Sciatic nerve (tissue), 2 donors: ENCODE measurements at regions not wholly inside any gene's neighbourhood (a gene's known extent, or its start where the extent isn't known, plus 50 kb on each side); places are given as distances from the start of the nearest gene placed in this dataset.

ENCODE experiments used
- ATAC-seq: fragments of 200-7000 bp; cut with Tn5 transposase; one replicate; pipeline ENCODE4 v1.9.1; 2020; ENCODE audit warnings: mild to moderate bottlenecking, moderate library complexity
- DNase-seq: peaks from one replicate; pipeline ENCODE4 v3.0.0-alpha.2; 2020; ENCODE audit warnings: low spot score
- intact Hi-C: fragments of 100-400 bp; cut with DNase I; formaldehyde crosslinking; loops from one replicate; pipeline ENCODE4 v1.14.2; 2022
- donor health status: DM: no; HTN: no; CAD: no.
- donor health status: DM: no; HTN: no; CAD: no.

- no peak for DNase-seq
- ATAC-seq: no peak
- intact Hi-C loops: no loop called here
These were observed 358.8 kb upstream of the MEOX2 start for GRCh38 chr7:16045296-16045695.

GRCh38 chr7:16044645-16045044 is 358.2 kb upstream of the MEOX2 start:
- intact Hi-C loops: no loop called here
- DNase-seq: no peak
- ATAC-seq: peak; percentile 50

GRCh38 chr7:16040346-16040745 is 353.9 kb upstream of the MEOX2 start:
- ATAC-seq (no peak), DNase-seq (no peak)
- intact Hi-C loops: no loop called here

GRCh38 chr7:16038906-16039305 is 352.4 kb upstream of the MEOX2 start:
- intact Hi-C loops: no loop called here
- DNase-seq: no peak

DNA sequence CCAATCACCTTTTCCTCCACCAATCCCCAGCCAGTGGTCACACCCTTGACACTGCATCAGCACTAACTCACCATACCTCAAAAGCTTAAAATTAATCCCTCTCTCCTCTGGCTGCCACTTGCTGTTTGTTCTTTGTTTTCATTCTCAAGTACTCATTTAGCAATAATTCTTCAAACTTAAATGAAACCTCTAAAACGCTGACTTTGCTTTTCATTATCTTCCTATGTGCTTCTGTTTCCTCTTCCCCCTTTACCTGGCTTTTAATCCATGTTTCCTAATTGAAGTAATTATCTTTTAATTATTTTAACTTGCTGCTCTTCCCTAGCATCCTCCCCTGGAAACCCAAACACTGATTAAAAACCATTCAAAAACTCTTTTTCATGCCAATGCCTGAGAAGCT is 348.9 kb upstream of the MEOX2 start:
- no peak for DNase-seq
- intact Hi-C loops: no loop called here
- ATAC-seq: no peak

More at GRCh38 chr7:16038906-16039305, 352.4 kb upstream of the MEOX2 start:
- ATAC-seq: no peak

DNA sequence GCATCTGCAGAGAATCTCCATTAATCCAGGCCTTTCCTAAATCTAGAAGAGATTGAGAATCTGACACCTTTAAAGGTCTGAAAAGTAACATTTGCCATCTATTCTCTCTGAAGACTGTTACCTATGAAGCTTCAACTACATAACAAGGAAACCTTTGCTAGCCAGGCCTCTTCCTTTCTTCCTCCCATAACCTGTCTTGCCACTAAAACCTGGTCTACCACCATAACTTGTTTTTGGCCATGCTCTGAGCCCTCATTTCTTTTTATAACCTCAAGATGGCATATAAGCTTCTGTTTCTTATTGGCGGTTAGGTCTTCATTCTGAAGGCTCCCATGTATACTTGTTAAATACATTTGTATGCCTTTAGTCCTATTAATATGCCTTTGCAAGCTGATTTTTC is 348.4 kb upstream of the MEOX2 start:
- no peak for DNase-seq
- ATAC-seq: no peak
- intact Hi-C loops: no loop called here

- DNase-seq: no peak
- no peak for ATAC-seq
- intact Hi-C loops: no loop called here
These were observed 347.9 kb upstream of the MEOX2 start for GRCh38 chr7:16034353-16034752.

- intact Hi-C loops: no loop called here
- no peak for ATAC-seq
- no peak for DNase-seq
These were observed 346.8 kb upstream of the MEOX2 start for GRCh38 chr7:16033233-16033632.

DNA sequence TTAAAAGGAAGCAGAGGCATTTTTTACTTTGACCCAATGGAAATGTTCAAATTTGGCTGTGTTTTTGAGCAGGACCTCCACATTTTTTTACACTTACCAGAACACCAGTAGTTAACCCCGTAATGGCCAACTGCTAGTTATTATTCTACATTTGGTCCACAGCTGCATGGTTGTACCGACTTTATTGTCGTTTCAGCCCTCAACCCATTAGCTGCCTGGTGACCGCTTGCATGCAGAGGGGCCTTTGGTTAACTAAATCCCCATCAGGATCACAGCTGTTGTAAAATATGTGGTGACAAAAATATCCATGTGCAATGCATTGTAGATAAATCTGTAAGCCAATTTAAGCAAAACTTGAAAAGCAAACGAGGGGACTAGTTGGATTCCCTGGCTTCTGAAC is 342.2 kb upstream of the MEOX2 start:
- intact Hi-C loops: no loop called here
- ATAC-seq (no peak), DNase-seq (no peak)

GRCh38 chr7:16028103-16028502 is 341.6 kb upstream of the MEOX2 start:
- ATAC-seq: peak; percentile 45

GRCh38 chr7:16027396-16027795 is 340.9 kb upstream of the MEOX2 start:
- no peak for DNase-seq
- ATAC-seq: peak; percentile 37
- intact Hi-C loops: no loop called here

More at GRCh38 chr7:16028103-16028502, 341.6 kb upstream of the MEOX2 start:
- no peak for DNase-seq
- intact Hi-C loops: no loop called here

DNA sequence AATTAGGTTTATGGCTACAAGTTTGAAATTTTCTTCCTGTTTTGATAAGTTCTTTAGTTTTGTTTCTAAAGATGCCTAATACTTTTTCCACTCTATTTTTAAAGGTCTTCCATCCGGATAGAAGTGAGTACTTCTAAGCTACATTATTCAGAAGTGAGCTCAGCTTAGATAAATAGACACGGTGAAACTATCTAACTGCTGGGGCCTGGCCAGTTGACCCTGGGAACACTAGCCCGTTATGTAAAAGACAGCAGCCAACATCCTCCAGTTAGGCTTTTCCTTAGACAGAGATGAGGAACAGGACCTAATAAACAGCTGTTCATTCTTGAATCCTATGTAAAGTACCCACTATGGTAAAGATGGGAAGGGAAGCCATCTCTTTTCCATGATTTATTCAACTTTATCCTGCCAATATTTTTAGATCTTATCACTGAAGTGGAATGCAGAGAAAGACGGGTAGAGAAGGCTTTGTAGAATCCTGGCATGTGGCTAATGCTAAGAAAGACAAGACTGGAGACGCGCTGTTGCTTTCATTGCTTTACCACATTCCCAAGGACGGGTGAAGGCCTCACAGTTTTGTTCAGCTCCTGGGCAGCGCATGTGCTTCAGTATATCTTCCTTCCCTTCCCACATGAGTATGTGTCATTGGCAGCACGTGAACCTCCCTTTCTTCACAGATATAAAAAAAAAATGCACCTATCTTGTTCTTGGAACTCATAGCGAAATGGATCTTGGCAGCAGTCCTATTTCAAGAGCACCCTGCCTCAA is 340.0 kb upstream of the MEOX2 start:
- ATAC-seq (peak; percentile 88), DNase-seq (no peak)
- intact Hi-C loops: no loop called here

DNA sequence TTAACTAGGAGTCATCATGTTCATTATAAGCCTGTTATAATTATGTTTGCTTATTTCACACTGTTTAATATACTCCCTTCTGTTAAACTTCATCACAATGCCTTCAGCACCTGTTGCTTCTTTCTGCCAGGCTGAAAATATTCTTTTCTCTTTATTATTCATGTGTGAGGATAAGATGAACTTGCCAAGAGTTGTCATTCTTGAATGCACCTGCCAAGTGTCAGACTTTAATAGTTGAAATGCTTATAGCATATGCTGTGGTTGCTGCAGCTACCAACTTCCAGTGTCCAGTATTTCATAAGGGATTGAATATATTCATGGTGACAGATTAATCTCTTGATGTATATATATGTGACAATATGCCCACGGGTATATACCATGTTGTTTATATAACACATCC is 339.2 kb upstream of the MEOX2 start:
- ATAC-seq (no peak), DNase-seq (no peak)
- intact Hi-C loops: no loop called here

DNA sequence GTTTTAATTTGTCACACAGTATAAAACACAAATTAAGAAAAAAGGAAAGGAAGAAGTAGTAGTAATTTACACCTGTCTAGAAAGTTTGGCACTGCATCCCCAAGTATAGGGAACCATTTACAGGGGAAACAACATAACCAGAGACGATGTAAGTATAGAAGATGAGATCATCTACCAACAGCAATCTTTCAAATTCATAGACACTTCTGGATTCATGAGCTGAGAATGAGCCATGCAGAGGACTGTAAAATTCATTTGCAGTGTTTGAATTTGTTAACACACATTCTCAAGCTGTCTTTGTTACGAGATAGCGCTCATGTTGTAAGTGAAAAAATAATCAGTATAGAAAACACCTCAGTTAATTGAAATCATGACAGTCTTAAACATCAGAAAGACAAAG is 337.0 kb upstream of the MEOX2 start:
- ATAC-seq (no peak), DNase-seq (no peak)
- intact Hi-C loops: no loop called here

DNA sequence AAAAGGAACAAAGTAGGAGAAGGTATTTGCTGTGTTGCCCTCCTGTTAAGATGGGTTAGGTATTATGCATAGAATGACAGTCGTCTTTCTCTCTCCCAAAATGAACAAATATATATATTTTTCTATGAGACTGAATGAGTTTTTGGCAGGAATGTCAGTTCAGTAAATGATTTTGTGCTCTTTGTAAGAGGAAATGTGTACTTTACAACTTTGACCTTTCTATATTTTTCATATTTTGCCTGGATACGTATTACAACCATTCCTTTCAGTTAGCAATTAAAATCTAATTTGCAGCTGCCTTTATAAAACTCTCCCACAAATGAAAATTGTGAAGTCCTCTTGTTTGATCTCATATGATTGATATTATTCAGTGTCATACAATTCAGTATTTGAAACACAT is 336.6 kb upstream of the MEOX2 start:
- intact Hi-C loops: no loop called here
- DNase-seq (no peak), ATAC-seq (no peak)

DNA sequence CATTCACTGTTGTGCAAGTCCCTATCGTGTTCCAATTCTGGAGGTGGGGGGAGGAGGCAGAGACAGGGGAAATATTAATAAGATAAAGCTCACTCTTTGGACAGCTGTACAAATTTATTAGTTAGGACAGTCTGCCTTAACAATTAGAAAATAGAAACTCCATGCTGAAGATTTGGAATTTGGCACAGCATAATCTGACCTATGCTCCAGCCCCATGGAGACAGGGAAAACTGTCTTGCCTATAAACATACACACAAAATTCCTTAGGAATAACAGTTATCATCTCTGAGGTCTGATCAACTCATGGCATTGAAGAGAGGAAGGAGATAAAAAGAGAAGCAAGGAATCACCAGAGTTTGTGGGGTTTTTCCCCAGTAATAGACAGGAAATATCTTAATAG is 335.4 kb upstream of the MEOX2 start:
- no peak for DNase-seq
- intact Hi-C loops: no loop called here
- no peak for ATAC-seq

GRCh38 chr7:16015981-16016380 is 329.5 kb upstream of the MEOX2 start:
- DNase-seq (no peak), ATAC-seq (no peak)
- intact Hi-C loops: no loop called here

GRCh38 chr7:16014031-16014430 is 327.5 kb upstream of the MEOX2 start:
- no peak for DNase-seq
- no peak for ATAC-seq
- intact Hi-C loops: no loop called here

DNA sequence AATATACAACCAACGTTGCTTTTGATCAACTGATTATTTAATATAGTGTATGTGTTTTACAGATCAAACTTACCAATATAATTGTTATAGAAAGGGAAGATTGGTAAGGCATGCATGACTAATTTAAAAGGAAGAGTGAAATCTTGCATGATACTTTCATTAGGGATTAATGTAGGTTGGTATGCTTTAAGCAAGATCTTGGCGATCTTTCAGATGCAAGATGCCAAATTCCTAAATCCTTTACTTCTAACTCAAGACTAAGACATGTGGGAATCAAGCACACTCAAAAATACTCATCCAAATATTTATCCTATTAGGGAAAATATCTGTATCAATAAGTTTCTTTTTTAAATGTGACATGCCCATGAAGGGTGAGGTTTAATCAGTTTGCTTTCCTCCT is 321.4 kb upstream of the MEOX2 start:
- intact Hi-C loops: no loop called here
- no peak for ATAC-seq
- no peak for DNase-seq

DNA sequence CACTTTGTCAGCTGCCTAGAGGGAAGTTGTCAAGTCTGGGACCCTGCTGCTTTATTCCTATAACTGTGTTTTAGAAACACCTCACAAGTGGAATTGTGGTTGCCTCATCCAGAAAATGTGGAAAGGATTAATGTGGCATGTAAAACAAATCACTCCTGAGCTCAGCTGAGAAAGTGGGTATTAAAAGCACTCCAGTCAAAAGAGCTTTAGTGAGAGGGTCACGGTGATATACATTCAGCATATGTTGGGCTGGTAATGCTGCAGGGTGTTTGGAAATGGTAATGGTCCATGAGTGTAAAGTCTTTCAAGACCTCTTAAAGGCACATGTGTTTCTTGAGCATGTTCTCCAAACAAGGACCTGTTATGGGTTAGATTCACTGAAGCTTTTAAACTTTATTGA is 318.2 kb upstream of the MEOX2 start:
- intact Hi-C loops: no loop called here
- no peak for ATAC-seq
- DNase-seq: no peak

DNA sequence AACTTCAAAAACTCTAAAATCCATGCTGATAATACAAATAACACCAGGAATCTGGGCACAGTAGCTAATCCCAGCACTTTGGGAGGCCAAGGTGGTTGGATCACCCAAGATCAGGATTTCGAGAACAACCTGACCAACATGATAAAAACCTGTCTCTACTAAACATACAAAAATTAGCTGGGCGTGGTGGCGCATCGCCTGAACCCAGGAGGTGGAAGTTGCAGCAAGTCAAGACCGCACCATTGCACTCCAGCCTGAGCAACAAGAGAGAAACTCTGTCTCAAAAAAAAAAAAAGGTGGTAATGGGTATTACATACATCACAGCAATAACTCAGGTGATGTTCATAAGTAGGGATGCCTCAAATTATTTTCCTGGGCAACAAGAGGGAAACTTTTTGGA is 315.0 kb upstream of the MEOX2 start:
- intact Hi-C loops: no loop called here
- ATAC-seq (no peak), DNase-seq (no peak)
